ENCODE measurements at regions not wholly inside any gene's neighbourhood (a gene's known extent, or its start where the extent isn't known, plus 50 kb on each side); places are given as distances from the start of the nearest gene placed in this dataset.
A peak's percentile ranks its signal among the peaks of the same experiment; 100 is the strongest.

- peaks cover 34% of the 10 kb centered on the region for H3K4me1 Mint-ChIP-seq (ENCODE audit: low read depth)
- no peak overlapping the region for H3K27ac Mint-ChIP-seq
- no peaks in the 10 kb centered on the region for H3K36me3 Mint-ChIP-seq (ENCODE audit: low read depth)
- H3K4me3 Mint-ChIP-seq: no peak overlapping the region
- H3K9me3 Mint-ChIP-seq: no peaks in the 10 kb centered on the region
- H3K27me3 Mint-ChIP-seq: no peaks in the 10 kb centered on the region
- intact Hi-C loops (cut with micrococcal nuclease): loop anchor here (2.0 to 10.0 kb wide), 2 partner anchors 15 to 417 kb away; no protein-coding TSS in a partner anchor
Measured at GRCh38 chr6:105901583-105901982, 184.6 kb upstream of the PRDM1 start.

GRCh38 chr6:105900125-105900937, 185.8 kb upstream of the PRDM1 start:
- Mint-ChIP-seq H3K4me3 (peak overlapping the region; percentile 6), H3K27me3 (no peaks in the 10 kb centered on the region), H3K27ac (peak overlapping the region; percentile 81), H3K4me1 (ENCODE audit: low read depth) (peaks cover 27% of the 10 kb centered on the region), H3K9me3 (no peaks in the 10 kb centered on the region), H3K36me3 (ENCODE audit: low read depth) (no peaks in the 10 kb centered on the region)
- intact Hi-C loops (cut with micrococcal nuclease): loop anchor here (2.0 to 10.0 kb wide), 2 partner anchors 14 to 416 kb away; no protein-coding TSS in a partner anchor

DNA sequence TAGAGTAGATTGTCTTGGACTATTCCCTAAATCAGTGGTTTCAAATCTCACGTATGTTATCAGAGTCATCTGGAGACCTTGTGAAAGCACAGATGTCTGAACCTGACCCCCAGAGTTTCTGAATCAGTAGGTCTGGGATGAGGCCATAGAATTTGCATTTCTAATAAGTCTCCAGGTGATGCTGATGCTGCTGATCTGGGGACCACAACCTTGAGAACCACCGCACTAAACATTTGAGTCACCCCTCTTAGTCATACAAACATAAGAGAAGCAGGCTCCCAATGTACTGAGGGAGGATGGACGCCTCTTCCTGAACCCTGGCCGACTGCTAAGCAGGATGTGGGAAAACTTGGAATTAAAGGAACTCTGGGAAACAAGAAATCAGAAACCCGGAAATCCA, 187.8 kb upstream of the PRDM1 start:
- intact Hi-C loops (cut with micrococcal nuclease): no loop called here
- Mint-ChIP-seq H3K36me3 (ENCODE audit: low read depth) (no peaks in the 10 kb centered on the region), H3K27me3 (no peaks in the 10 kb centered on the region), H3K27ac (no peak overlapping the region), H3K4me1 (ENCODE audit: low read depth) (peaks cover 42% of the 10 kb centered on the region), H3K4me3 (no peak overlapping the region), H3K9me3 (no peaks in the 10 kb centered on the region)

DNA sequence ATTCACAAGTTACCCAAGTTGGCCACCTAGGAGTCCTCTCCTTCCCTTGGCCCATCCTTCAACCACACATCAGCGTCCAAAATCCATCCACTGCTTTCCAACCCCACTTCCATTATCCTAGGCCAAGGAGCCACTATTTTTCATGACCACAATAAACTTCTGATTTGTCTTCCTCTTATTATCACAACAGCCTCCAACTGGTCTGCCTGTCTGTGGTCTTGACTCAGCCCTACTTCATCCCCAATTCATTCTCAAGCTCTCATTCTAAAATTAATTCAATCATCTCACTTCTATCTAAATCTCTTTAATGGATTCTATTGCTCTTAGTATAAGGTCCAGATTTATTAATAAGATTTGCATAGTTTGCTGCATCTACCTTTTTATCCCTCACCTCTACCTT, 189.0 kb upstream of the PRDM1 start:
- intact Hi-C loops (cut with micrococcal nuclease): no loop called here
- no peak overlapping the region for H3K4me3 Mint-ChIP-seq

GRCh38 chr6:105896821-105897095, 189.4 kb upstream of the PRDM1 start:
- no peaks in the 10 kb centered on the region for H3K27me3 Mint-ChIP-seq
- H3K4me1 Mint-ChIP-seq (ENCODE audit: low read depth): peaks cover 42% of the 10 kb centered on the region
- intact Hi-C loops (cut with micrococcal nuclease): no loop called here
- peaks cover 9% of the 10 kb centered on the region for H3K9me3 Mint-ChIP-seq
- H3K27ac Mint-ChIP-seq: no peak overlapping the region
- no peaks in the 10 kb centered on the region for H3K36me3 Mint-ChIP-seq (ENCODE audit: low read depth)
- H3K4me3 Mint-ChIP-seq: no peak overlapping the region

More for the DNA sequence above, 189.0 kb upstream of the PRDM1 start:
- Mint-ChIP-seq H3K9me3 (peaks cover 8% of the 10 kb centered on the region), H3K27me3 (no peaks in the 10 kb centered on the region), H3K27ac (no peak overlapping the region), H3K4me1 (ENCODE audit: low read depth) (peaks cover 40% of the 10 kb centered on the region), H3K36me3 (ENCODE audit: low read depth) (no peaks in the 10 kb centered on the region)

GRCh38 chr6:105896052-105896820, 189.9 kb upstream of the PRDM1 start:
- intact Hi-C loops (cut with micrococcal nuclease): no loop called here
- peaks cover 9% of the 10 kb centered on the region for H3K9me3 Mint-ChIP-seq
- H3K36me3 Mint-ChIP-seq (ENCODE audit: low read depth): no peaks in the 10 kb centered on the region
- no peaks in the 10 kb centered on the region for H3K27me3 Mint-ChIP-seq
- no peak overlapping the region for H3K27ac Mint-ChIP-seq
- H3K4me1 Mint-ChIP-seq (ENCODE audit: low read depth): peaks cover 47% of the 10 kb centered on the region
- no peak overlapping the region for H3K4me3 Mint-ChIP-seq

GRCh38 chr6:105894556-105894955, 191.6 kb upstream of the PRDM1 start:
- peaks cover 9% of the 10 kb centered on the region for H3K9me3 Mint-ChIP-seq
- no peak overlapping the region for H3K4me3 Mint-ChIP-seq
- H3K27ac Mint-ChIP-seq: peak overlapping the region; percentile 8
- H3K27me3 Mint-ChIP-seq: no peaks in the 10 kb centered on the region
- intact Hi-C loops (cut with micrococcal nuclease): no loop called here
- H3K36me3 Mint-ChIP-seq (ENCODE audit: low read depth): no peaks in the 10 kb centered on the region
- peaks cover 43% of the 10 kb centered on the region for H3K4me1 Mint-ChIP-seq (ENCODE audit: low read depth)

DNA sequence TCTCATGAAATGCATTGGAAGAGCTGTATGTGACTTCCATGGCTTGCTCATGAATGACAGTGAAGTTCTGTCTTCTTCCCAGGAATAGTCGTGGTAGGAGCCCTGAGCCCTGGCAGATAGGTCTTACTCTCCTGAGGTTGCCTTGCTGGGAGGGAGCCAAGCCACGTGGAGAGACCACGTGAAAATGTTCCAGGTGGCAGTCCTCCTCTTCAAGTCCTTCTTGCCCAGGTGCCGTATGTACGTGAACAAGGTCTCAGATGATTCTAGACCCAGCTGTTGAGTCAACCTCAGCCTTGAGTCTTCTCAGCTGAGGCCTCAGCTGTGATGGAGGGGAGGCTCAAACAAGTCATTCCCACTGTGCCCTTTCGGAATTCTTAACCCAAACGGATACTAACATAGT, 192.4 kb upstream of the PRDM1 start:
- H3K36me3 Mint-ChIP-seq (ENCODE audit: low read depth): no peaks in the 10 kb centered on the region
- H3K9me3 Mint-ChIP-seq: peaks cover 9% of the 10 kb centered on the region
- intact Hi-C loops (cut with micrococcal nuclease): no loop called here
- peaks cover 47% of the 10 kb centered on the region for H3K4me1 Mint-ChIP-seq (ENCODE audit: low read depth)
- H3K27ac Mint-ChIP-seq: no peak overlapping the region
- H3K27me3 Mint-ChIP-seq: no peaks in the 10 kb centered on the region
- no peak overlapping the region for H3K4me3 Mint-ChIP-seq

DNA sequence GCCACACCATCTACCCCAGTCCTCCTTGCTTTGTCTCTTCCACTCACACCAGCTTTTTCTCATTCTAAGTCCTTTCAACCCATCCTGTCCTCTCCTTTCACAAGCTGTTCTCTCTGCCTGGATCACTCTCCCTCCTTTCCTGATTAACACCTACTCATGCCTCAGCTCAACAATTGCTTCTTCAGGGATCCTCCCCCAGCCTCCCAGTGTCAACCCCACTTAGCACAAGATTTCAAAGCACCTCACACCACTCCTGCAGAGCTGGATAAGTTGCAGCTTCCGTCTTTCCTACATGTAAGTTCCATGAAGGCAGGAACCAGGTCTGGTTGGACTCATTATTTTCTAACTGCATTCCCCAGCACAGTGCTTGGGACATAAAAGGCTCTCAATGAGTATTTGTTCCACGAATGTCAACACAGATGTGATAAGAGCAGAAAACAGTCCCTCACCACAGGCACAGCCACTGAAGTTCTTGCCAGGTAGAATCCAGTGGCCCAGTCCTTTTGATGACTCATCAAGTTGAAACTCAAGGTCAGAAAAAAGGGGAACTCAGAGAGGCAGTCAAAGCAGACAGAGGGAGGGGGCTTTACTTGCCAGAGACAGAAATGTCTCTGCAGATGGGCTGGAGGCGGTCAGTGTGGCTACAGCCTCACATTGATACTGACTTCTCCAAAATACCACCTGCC, 193.4 kb upstream of the PRDM1 start:
- Mint-ChIP-seq H3K27me3 (no peaks in the 10 kb centered on the region), H3K9me3 (peaks cover 9% of the 10 kb centered on the region), H3K27ac (peak overlapping the region; percentile 79), H3K4me1 (ENCODE audit: low read depth) (peaks cover 57% of the 10 kb centered on the region), H3K36me3 (ENCODE audit: low read depth) (no peaks in the 10 kb centered on the region), H3K4me3 (no peak overlapping the region)
- intact Hi-C loops (cut with micrococcal nuclease): no loop called here

DNA sequence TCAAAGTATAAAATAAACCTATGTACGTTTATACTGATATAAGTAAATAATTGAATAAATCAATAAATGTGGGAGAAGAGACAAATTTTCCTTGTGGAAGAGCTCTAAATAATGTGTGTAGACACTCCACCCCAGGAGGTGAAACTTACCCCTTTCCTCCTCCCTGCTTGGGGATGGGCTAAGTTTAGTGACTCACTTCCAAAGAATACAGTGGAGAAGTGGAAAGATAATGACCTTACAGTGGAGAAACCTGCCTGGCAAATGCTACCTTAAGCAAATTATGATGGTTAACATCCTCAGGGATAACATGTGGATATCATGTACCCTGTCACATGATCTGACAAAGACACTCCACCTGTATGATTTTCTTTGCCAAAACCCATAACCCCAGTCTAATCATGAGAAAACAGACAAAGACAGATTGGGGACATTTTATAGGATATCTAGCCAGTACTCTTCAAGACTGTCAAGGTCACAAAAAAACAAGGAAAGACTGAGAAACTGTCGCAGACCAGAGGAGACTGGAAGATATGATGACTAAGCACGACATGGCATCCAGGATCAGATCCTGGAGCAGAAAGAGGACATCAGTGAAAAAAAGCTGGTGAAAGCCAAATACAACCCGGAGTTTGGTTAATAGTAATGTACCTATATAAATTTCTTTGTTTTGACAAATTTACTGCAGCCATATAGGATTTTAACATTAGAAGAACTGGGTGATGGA, 195.5 kb upstream of the PRDM1 start:
- Mint-ChIP-seq H3K4me3 (no peak overlapping the region), H3K27ac (no peak overlapping the region), H3K27me3 (no peaks in the 10 kb centered on the region), H3K4me1 (ENCODE audit: low read depth) (peaks cover 72% of the 10 kb centered on the region), H3K9me3 (peaks cover 9% of the 10 kb centered on the region), H3K36me3 (ENCODE audit: low read depth) (no peaks in the 10 kb centered on the region)
- intact Hi-C loops (cut with micrococcal nuclease): no loop called here

DNA sequence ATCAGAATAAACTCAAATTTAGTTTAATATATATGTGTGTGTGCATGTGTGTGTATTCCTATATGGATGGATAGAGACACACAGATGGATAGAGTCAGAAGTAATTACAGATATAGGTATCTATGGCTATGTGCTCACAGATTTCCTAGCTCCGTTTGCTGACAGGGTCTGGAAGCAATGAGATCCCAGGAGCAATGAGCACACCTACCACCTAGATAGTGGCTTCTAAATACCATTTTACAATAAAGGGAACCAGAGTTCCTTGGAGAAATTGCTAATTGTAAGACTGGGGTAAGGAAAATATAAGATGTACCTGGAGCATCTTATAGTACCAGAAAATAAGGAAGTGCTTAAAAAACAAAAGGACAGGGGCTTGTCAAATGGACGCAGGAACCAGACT, 196.2 kb upstream of the PRDM1 start:
- Mint-ChIP-seq H3K4me1 (ENCODE audit: low read depth) (peaks cover 77% of the 10 kb centered on the region), H3K9me3 (peaks cover 9% of the 10 kb centered on the region)
- intact Hi-C loops (cut with micrococcal nuclease): no loop called here

DNA sequence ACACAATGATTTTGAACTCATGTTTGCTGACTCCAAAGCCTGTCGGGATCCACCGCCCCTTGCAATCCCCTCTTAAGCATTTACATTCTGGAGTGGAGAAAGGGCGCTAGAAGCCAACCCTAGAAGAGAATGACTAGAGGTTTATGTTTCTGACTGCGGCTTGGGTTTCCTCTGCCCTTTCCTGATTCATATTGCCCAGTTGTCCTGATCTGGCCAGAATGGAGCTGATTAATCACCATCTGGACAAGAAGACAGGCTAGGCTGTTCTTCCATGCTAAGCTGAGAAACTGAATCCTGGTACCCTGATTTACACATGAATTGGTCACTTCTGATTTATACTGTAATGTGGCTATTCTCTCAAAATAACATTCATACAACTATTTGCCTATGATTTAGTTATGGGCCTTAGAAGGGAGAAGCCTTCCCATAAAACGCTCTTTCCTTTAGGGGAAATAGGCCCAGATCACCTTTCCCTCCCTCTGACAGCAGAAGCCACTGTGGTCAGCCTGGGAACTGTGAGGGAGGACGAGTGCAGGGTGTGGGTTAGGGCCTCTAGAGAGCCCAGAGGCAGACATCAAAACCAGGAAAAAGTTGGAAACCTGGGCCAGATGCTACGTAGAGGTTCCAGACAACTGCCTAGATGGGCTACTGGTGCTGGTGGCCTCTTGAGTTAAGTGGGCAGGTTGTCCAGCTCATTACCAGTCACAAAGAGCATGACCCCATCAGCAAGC, 199.2 kb upstream of the PRDM1 start:
- no peak overlapping the region for H3K4me3 Mint-ChIP-seq
- H3K4me1 Mint-ChIP-seq (ENCODE audit: low read depth): peaks cover 80% of the 10 kb centered on the region
- no peaks in the 10 kb centered on the region for H3K36me3 Mint-ChIP-seq (ENCODE audit: low read depth)
- H3K9me3 Mint-ChIP-seq: no peaks in the 10 kb centered on the region
- H3K27me3 Mint-ChIP-seq: no peaks in the 10 kb centered on the region
- intact Hi-C loops (cut with micrococcal nuclease): loop anchor here (2.0 kb wide), 1 partner anchor 14 kb away; no protein-coding TSS in a partner anchor
- peak overlapping the region; percentile 78 for H3K27ac Mint-ChIP-seq

More for the DNA sequence above, 196.2 kb upstream of the PRDM1 start:
- no peaks in the 10 kb centered on the region for H3K27me3 Mint-ChIP-seq
- no peak overlapping the region for H3K4me3 Mint-ChIP-seq
- no peaks in the 10 kb centered on the region for H3K36me3 Mint-ChIP-seq (ENCODE audit: low read depth)
- H3K27ac Mint-ChIP-seq: no peak overlapping the region

All from dendritic cell treated with granulocyte-macrophage colony-stimulating factor and Interleukin-4, amounts not matched to agents 40 ng/mL and 50 ng/mL, for 4 days (primary cell).